ENCODE measurements at regions not wholly inside any gene's neighbourhood (a gene's known extent, or its start where the extent isn't known, plus 50 kb on each side); places are given as distances from the start of the nearest gene placed in this dataset.

DNA sequence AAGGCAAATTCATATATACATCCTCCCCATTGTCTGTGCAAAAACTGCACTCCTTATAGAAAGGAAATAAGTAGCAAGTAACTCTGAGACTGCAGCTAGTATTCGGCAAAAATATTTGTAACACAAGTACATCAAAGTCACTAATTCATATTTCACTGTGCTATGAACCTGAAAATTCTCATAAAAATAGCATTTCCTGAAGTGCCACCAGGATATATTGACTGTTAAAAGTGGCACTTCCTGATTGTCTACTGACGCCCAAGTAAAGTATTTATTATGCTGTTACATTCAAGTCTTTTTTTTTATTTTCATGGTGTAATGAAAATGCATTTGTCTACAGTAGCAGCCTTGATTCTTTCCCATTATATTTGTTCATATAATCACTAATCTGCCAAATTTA lies 673.8 kb downstream of the PTPRC start:
- H3K27me3 ChIP-seq (replicated peaks; ENCODE audit: control insufficient read depth, insufficient read depth, low read length), result no peaks in the 10 kb centered on the region
- BruUV-seq (replicated peaks), result no TSS peak

DNA sequence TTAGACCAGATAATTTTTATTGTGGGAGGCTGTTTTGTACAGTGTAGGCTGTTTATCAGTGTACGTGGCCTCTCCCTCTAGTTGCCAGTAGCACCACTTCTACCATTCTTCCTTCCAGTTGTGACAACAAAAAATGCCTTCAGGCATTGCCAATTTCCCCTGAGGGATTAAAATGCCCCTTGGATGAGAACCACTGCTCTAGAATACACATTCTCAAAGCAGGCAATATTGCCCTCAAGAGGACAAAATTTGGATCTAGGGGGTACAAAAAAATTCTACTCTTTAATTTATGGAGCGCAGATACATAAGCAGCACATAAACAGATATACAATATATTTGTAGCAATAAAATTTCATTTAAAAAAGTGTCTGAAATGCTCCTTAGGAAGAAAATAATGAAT lies 674.6 kb downstream of the PTPRC start:
- Histone ChIP-seq H3K9me3 (no peaks in the 10 kb centered on the region), H3K4me1 (peaks cover 19% of the 10 kb centered on the region), H3K4me3 (ENCODE audit: low read depth, low read length) (no peak overlapping the region), H3K36me3 (ENCODE audit: control insufficient read depth, insufficient read depth, low read length) (no peaks in the 10 kb centered on the region), H3K27me3 (replicated peaks; ENCODE audit: control insufficient read depth, insufficient read depth, low read length) (no peaks in the 10 kb centered on the region)
- no peak for DNase-seq
- Mint-ChIP-seq H3K4me1 (ENCODE audit: low read depth, unreplicated experiment) (peaks cover 17% of the 10 kb centered on the region), H3K36me3 (ENCODE audit: insufficient read depth, unreplicated experiment) (no peaks in the 10 kb centered on the region), H3K4me3 (ENCODE audit: unreplicated experiment) (no peak overlapping the region), H3K9me3 (ENCODE audit: unreplicated experiment) (no peaks in the 10 kb centered on the region), H3K27ac (ENCODE audit: unreplicated experiment) (no peak overlapping the region), H3K27me3 (ENCODE audit: insufficient read depth, unreplicated experiment) (no peaks in the 10 kb centered on the region)
- BruUV-seq (replicated peaks), result no TSS peak
- CTCF ChIA-PET, result no interaction called here
- POLR2A ChIA-PET, result no interaction called here
- intact Hi-C loops (cut with micrococcal nuclease; ENCODE audit: unreplicated experiment), result no loop called here
- TF ChIP-seq, protein P1, sequence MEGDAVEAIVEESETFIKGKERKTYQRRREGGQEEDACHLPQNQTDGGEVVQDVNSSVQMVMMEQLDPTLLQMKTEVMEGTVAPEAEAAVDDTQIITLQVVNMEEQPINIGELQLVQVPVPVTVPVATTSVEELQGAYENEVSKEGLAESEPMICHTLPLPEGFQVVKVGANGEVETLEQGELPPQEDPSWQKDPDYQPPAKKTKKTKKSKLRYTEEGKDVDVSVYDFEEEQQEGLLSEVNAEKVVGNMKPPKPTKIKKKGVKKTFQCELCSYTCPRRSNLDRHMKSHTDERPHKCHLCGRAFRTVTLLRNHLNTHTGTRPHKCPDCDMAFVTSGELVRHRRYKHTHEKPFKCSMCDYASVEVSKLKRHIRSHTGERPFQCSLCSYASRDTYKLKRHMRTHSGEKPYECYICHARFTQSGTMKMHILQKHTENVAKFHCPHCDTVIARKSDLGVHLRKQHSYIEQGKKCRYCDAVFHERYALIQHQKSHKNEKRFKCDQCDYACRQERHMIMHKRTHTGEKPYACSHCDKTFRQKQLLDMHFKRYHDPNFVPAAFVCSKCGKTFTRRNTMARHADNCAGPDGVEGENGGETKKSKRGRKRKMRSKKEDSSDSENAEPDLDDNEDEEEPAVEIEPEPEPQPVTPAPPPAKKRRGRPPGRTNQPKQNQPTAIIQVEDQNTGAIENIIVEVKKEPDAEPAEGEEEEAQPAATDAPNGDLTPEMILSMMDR (IDR thresholded peaks at IDR 0.05; ENCODE audit: insufficient read depth in 1 of 2, low read depth in 1 of 2, low read length in 1 of 2, severe bottlenecking in 1 of 2, unreplicated experiment in 1 of 2), result no peak

More for the DNA sequence above, 673.8 kb downstream of the PTPRC start:
- intact Hi-C loops (cut with micrococcal nuclease; ENCODE audit: unreplicated experiment), result no loop called here
- peaks cover 19% of the 10 kb centered on the region for H3K4me1 ChIP-seq
- TF ChIP-seq, protein P1 (IDR thresholded peaks at IDR 0.05; ENCODE audit: insufficient read depth in 1 of 2, low read depth in 1 of 2, low read length in 1 of 2, severe bottlenecking in 1 of 2, unreplicated experiment in 1 of 2), result no peak
- Mint-ChIP-seq H3K4me1 (ENCODE audit: low read depth, unreplicated experiment) (peaks cover 17% of the 10 kb centered on the region), H3K27ac (ENCODE audit: unreplicated experiment) (no peak overlapping the region), H3K9me3 (ENCODE audit: unreplicated experiment) (no peaks in the 10 kb centered on the region), H3K36me3 (ENCODE audit: insufficient read depth, unreplicated experiment) (no peaks in the 10 kb centered on the region), H3K4me3 (ENCODE audit: unreplicated experiment) (no peak overlapping the region), H3K27me3 (ENCODE audit: insufficient read depth, unreplicated experiment) (no peaks in the 10 kb centered on the region)
- no peaks in the 10 kb centered on the region for H3K36me3 ChIP-seq (ENCODE audit: control insufficient read depth, insufficient read depth, low read length)
- no peaks in the 10 kb centered on the region for H3K9me3 ChIP-seq
- ChIA-PET POLR2A (no interaction called here), CTCF (no interaction called here)
- no peak for DNase-seq
- H3K4me3 ChIP-seq (ENCODE audit: low read depth, low read length), result no peak overlapping the region

DNA sequence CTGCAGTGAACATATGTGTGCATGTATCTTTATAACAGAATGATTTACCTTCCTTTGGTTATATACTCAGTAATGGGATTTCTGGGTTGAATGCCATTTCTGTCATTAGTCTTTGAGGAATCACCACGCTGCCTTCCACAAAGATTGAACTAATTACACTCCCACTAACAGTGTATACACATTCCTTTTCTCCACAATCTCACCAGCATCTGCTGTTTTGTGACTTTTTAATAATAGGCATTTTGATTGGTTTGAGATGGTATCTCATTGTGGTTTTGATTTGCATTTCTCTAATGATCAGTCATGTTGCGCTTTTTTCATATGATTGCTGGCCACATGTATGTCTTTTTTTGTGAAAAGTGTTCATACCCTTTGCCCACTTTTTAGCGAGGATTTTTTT lies 680.5 kb downstream of the PTPRC start:
- intact Hi-C loops (cut with micrococcal nuclease; ENCODE audit: unreplicated experiment), result no loop called here
- Histone ChIP-seq H3K4me3 (ENCODE audit: low read depth, low read length) (no peak overlapping the region), H3K27me3 (replicated peaks; ENCODE audit: control insufficient read depth, insufficient read depth, low read length) (no peaks in the 10 kb centered on the region), H3K9me3 (no peaks in the 10 kb centered on the region), H3K4me1 (no peaks in the 10 kb centered on the region), H3K36me3 (ENCODE audit: control insufficient read depth, insufficient read depth, low read length) (no peaks in the 10 kb centered on the region)
- no peak for DNase-seq
- ChIA-PET CTCF (no interaction called here), POLR2A (no interaction called here)
- Mint-ChIP-seq H3K27ac (ENCODE audit: unreplicated experiment) (no peak overlapping the region), H3K27me3 (ENCODE audit: insufficient read depth, unreplicated experiment) (no peaks in the 10 kb centered on the region), H3K4me1 (ENCODE audit: low read depth, unreplicated experiment) (no peaks in the 10 kb centered on the region), H3K4me3 (ENCODE audit: unreplicated experiment) (no peak overlapping the region), H3K9me3 (ENCODE audit: unreplicated experiment) (no peaks in the 10 kb centered on the region), H3K36me3 (ENCODE audit: insufficient read depth, unreplicated experiment) (no peaks in the 10 kb centered on the region)
- BruUV-seq (replicated peaks), result no TSS peak
- TF ChIP-seq, protein P1 (IDR thresholded peaks at IDR 0.05; ENCODE audit: insufficient read depth in 1 of 2, low read depth in 1 of 2, low read length in 1 of 2, severe bottlenecking in 1 of 2, unreplicated experiment in 1 of 2), result no peak

All from Caco-2 (cell line).